ENCODE measurements at regions not wholly inside any gene's neighbourhood (a gene's known extent, or its start where the extent isn't known, plus 50 kb on each side); places are given as distances from the start of the nearest gene placed in this dataset.

- TF ChIP-seq POLR2A (IDR thresholded peaks at IDR 0.05; ENCODE audit: low read depth, low read length) = no peak
- TF ChIP-seq POLR2AphosphoS5 (IDR thresholded peaks at IDR 0.05; ENCODE audit: low read depth, low read length) = no peak
- no peak for TF ChIP-seq TAF1 (IDR thresholded peaks at IDR 0.05; ENCODE audit: borderline replicate concordance, low read depth, low read length)
Measured at GRCh38 chr2:37873749-37874330, 51.2 kb upstream of the RMDN2 start.

Data from GM12892 (cell line).